Progenitor cell of endocrine pancreas (in vitro differentiated cells): ENCODE measurements at regions not wholly inside any gene's neighbourhood (a gene's known extent, or its start where the extent isn't known, plus 50 kb on each side); places are given as distances from the start of the nearest gene placed in this dataset.

ENCODE experiments used
- DNase-seq: peaks from one replicate; pipeline ENCODE4 v3.0.0; 2021; ENCODE audit warnings: low spot score; ENCODE audit not compliant: unreplicated experiment
- H3K27ac Mint-ChIP-seq: 2 replicates; pipeline ENCODE4 v1.8.0; 2021; ENCODE audit warnings: mild to moderate bottlenecking, moderate library complexity, mixed read lengths
- H3K27me3 Mint-ChIP-seq: 2 replicates; pipeline ENCODE4 v1.8.0; 2021; ENCODE audit warnings: mixed read lengths
- H3K36me3 Mint-ChIP-seq: 2 replicates; pipeline ENCODE4 v1.8.0; 2022; ENCODE audit warnings: mixed read lengths; ENCODE audit not compliant: insufficient read depth
- H3K4me1 Mint-ChIP-seq: 2 replicates; pipeline ENCODE4 v1.8.0; 2021; ENCODE audit warnings: low read depth, mixed read lengths
- H3K4me3 Mint-ChIP-seq: 2 replicates; pipeline ENCODE4 v1.8.0; 2021; ENCODE audit warnings: low read depth, mild to moderate bottlenecking, moderate library complexity, mixed read lengths
- H3K9me3 Mint-ChIP-seq: 2 replicates; pipeline ENCODE4 v1.8.0; 2021; ENCODE audit warnings: low read depth, mixed read lengths
- TF ChIP-seq, protein P1 (sequence below): fragments of 200-600 bp; sonication (generic); IDR thresholded peaks from one replicate; pipeline ENCODE4 v1.5.0; 2021; ENCODE audit warnings: antibody characterized with exemption, mild to moderate bottlenecking; ENCODE audit not compliant: unreplicated experiment

DNA sequence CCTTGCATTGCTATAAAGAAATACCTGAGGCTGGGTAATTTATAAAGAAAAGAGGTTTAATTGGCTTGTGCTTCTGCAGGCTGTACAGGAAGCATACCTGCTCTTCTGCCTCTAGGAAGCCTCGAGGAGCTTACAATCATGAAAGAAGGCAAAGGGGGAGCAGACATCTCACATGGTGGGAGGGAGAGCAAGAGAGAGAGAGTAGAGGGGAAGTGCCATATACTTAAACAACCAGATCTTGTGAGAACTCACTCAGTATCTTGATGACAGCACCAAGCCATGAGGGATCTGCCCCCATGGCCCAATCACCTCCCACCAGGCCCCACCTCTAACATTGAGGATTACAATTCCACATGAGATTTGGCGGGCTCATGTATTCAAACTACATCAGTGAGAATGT, 79.1 kb upstream of the HECW1 start:
- H3K27ac Mint-ChIP-seq, result no peak overlapping the region
- no peak for DNase-seq
- no peaks in the 10 kb centered on the region for H3K9me3 Mint-ChIP-seq
- no peaks in the 10 kb centered on the region for H3K4me1 Mint-ChIP-seq
- TF ChIP-seq, protein P1, sequence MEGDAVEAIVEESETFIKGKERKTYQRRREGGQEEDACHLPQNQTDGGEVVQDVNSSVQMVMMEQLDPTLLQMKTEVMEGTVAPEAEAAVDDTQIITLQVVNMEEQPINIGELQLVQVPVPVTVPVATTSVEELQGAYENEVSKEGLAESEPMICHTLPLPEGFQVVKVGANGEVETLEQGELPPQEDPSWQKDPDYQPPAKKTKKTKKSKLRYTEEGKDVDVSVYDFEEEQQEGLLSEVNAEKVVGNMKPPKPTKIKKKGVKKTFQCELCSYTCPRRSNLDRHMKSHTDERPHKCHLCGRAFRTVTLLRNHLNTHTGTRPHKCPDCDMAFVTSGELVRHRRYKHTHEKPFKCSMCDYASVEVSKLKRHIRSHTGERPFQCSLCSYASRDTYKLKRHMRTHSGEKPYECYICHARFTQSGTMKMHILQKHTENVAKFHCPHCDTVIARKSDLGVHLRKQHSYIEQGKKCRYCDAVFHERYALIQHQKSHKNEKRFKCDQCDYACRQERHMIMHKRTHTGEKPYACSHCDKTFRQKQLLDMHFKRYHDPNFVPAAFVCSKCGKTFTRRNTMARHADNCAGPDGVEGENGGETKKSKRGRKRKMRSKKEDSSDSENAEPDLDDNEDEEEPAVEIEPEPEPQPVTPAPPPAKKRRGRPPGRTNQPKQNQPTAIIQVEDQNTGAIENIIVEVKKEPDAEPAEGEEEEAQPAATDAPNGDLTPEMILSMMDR, result no peak
- no peaks in the 10 kb centered on the region for H3K36me3 Mint-ChIP-seq
- H3K27me3 Mint-ChIP-seq, result no peaks in the 10 kb centered on the region
- no peak overlapping the region for H3K4me3 Mint-ChIP-seq

DNA sequence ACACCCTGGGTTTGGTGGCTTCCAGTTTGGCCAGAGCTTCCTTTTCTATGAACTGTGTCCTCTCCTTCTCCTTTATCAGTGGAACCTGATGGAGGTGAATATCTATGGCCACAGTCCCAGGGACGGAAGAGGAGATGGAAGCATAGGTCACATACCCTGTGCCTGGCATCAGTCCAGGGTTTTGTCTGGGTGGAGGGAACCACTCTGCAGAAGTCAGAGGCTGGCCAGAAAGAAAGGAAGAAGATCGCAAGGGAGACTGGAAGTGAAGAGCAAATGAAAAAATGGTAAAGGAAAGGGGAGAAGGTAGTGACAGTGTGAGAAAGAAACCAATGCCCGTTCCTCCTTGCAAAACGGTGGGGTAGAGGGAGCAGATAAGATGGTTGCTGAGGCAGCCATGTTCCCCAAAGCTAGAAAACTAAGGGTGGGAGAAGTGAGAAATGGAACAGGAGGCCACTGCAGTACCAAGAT, 77.9 kb upstream of the HECW1 start:
- no peak for DNase-seq
- no peaks in the 10 kb centered on the region for H3K9me3 Mint-ChIP-seq
- no peaks in the 10 kb centered on the region for H3K36me3 Mint-ChIP-seq
- H3K27me3 Mint-ChIP-seq, result no peaks in the 10 kb centered on the region
- TF ChIP-seq, protein P1, result no peak
- H3K4me3 Mint-ChIP-seq, result no peak overlapping the region
- H3K27ac Mint-ChIP-seq, result no peak overlapping the region
- no peaks in the 10 kb centered on the region for H3K4me1 Mint-ChIP-seq

DNA sequence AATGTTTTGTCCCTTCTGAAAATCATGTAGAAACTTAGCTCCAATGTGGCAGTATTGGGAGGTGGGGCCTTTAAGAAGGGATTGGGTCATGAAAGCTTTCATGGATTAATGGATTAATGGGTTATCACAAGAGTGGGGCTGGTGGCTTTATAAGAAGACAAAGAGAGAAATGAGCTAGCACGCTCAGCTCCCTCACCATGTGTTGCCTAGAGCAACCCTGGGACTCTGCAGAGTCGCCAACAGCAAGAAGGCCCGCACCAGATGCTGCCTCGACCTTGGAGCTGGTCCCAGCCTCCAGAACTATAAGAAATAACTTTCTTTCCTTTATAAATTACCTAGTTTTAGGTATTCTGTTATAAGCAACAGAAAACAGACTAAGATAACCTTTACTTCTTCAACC, 74.9 kb upstream of the HECW1 start:
- H3K4me3 Mint-ChIP-seq, result no peak overlapping the region
- no peak for DNase-seq
- H3K27ac Mint-ChIP-seq, result no peak overlapping the region
- no peaks in the 10 kb centered on the region for H3K27me3 Mint-ChIP-seq
- no peaks in the 10 kb centered on the region for H3K4me1 Mint-ChIP-seq
- no peaks in the 10 kb centered on the region for H3K36me3 Mint-ChIP-seq
- no peaks in the 10 kb centered on the region for H3K9me3 Mint-ChIP-seq
- TF ChIP-seq, protein P1, result no peak

DNA sequence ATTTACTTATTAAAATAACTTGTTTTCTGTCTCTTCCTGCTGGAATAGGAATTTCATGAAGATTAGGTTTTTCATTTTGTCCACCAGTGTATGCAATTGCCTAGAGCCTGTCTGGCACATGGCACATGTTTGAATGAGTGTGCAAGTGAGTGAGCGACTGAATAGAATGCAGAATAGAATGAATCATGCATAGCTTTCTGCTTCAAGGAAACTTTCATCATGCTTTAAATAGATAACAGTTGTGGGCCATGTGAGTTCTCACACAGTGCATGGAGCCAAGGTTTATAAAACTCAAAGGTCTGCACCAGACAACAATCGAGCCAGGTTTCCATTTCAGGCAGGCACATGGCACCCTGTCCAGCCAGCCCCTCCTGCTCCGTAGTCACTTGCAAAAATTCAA, 74.2 kb upstream of the HECW1 start:
- no peak overlapping the region for H3K27ac Mint-ChIP-seq
- TF ChIP-seq, protein P1, result no peak
- no peak for DNase-seq
- no peaks in the 10 kb centered on the region for H3K4me1 Mint-ChIP-seq
- H3K27me3 Mint-ChIP-seq, result no peaks in the 10 kb centered on the region
- H3K9me3 Mint-ChIP-seq, result no peaks in the 10 kb centered on the region
- H3K4me3 Mint-ChIP-seq, result no peak overlapping the region
- H3K36me3 Mint-ChIP-seq, result no peaks in the 10 kb centered on the region

DNA sequence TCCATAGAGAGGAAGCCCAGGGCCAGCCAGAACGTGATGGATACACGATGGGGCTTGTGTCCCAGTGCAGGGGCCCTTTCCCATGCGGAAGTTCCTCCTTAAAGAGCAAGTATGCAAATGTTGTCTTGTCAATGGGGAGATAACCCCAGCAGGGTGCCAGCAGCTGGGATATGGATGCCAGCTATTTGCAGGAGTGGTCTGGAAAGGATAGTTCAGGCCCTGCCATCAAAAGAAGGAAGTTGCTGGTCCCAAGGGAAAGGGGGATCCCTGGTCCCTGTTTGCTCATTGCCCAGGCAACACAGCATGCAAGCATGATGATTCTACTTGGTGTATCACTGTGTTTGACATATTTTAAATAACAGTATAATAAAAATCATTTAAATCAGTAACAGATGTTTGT, 73.1 kb upstream of the HECW1 start:
- no peaks in the 10 kb centered on the region for H3K4me1 Mint-ChIP-seq
- no peaks in the 10 kb centered on the region for H3K27me3 Mint-ChIP-seq
- no peaks in the 10 kb centered on the region for H3K36me3 Mint-ChIP-seq
- no peak overlapping the region for H3K27ac Mint-ChIP-seq
- no peak for DNase-seq
- no peaks in the 10 kb centered on the region for H3K9me3 Mint-ChIP-seq
- no peak overlapping the region for H3K4me3 Mint-ChIP-seq
- TF ChIP-seq, protein P1, result no peak
